Activated CD4-positive, alpha-beta memory T cell treated with anti-CD3 and anti-CD28 coated beads for 36 hours (primary cell): ENCODE measurements at regions not wholly inside any gene's neighbourhood (a gene's known extent, or its start where the extent isn't known, plus 50 kb on each side); places are given as distances from the start of the nearest gene placed in this dataset.

Experiments
- CTCF ChIA-PET: fragments of 350-600 bp; sonication (Branson Sonifier 250); formaldehyde crosslinking; loops from one replicate; lab custom pipeline; 2021; ENCODE audit warnings: antibody characterized with exemption, inconsistent platforms; lab: Charles Lee
- POLR2A ChIA-PET: fragments of 350-600 bp; sonication (Branson Sonifier 250); formaldehyde crosslinking; loops from one replicate; lab custom pipeline; 2021; ENCODE audit warnings: antibody characterized with exemption; lab: Charles Lee
- DNase-seq: peaks from one replicate; pipeline ENCODE4 v3.0.0-alpha.2; 2020
- H3K27ac Mint-ChIP-seq: one replicate; pipeline ENCODE4 v1.8.0; 2021; ENCODE audit warnings: mixed read lengths
- H3K27me3 Mint-ChIP-seq: one replicate; pipeline ENCODE4 v1.8.0; 2021; ENCODE audit warnings: mixed read lengths
- H3K36me3 Mint-ChIP-seq: one replicate; pipeline ENCODE4 v1.8.0; 2021; ENCODE audit warnings: mixed read lengths
- H3K4me1 Mint-ChIP-seq: one replicate; pipeline ENCODE4 v1.8.0; 2021; ENCODE audit warnings: low read depth, mixed read lengths
- H3K4me3 Mint-ChIP-seq: one replicate; pipeline ENCODE4 v1.8.0; 2021; ENCODE audit warnings: mild to moderate bottlenecking, mixed read lengths
- H3K9me3 Mint-ChIP-seq: one replicate; pipeline ENCODE4 v1.8.0; 2021; ENCODE audit warnings: mixed read lengths
- intact Hi-C: fragments of 100-400 bp; cut with micrococcal nuclease; formaldehyde crosslinking; loops from one replicate; pipeline ENCODE4 v1.15.1; 2023

DNA sequence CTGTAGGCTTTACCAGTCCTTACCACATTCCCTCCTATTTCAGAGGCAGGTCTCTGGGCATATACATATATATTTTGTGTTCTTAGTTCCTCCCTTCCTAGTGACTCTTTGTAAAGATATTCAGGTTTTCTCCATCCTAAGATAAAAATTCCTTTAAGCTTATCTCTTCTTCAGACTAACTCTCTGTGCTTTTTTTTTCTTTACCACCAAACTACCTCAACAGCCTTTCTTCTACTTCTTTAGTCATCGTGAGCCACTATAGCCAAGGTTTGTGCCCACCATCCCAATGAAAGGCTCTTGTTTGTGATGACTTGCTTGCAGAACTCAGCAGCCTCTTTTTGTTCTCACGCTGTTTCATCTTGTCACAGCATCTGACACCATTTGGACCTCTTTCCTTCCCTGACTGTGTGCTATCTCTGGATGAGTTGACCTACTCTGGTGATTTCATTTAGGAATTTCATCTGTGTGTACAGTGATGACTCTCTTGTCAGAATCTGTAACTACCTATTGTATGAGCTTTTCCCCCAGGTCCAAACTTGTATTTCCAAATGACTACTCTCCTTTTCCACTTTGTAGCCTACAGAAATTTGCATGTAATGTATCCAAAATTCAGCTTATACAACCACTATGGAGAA, 59.0 kb upstream of the MACF1 start:
- H3K4me1 Mint-ChIP-seq: no peaks in the 10 kb centered on the region
- no peak overlapping the region for H3K4me3 Mint-ChIP-seq
- H3K36me3 Mint-ChIP-seq: no peaks in the 10 kb centered on the region
- DNase-seq: no peak
- ChIA-PET POLR2A (no interaction called here), CTCF (no interaction called here)
- no peak overlapping the region for H3K27ac Mint-ChIP-seq
- intact Hi-C loops: no loop called here
- no peaks in the 10 kb centered on the region for H3K27me3 Mint-ChIP-seq
- H3K9me3 Mint-ChIP-seq: no peaks in the 10 kb centered on the region

DNA sequence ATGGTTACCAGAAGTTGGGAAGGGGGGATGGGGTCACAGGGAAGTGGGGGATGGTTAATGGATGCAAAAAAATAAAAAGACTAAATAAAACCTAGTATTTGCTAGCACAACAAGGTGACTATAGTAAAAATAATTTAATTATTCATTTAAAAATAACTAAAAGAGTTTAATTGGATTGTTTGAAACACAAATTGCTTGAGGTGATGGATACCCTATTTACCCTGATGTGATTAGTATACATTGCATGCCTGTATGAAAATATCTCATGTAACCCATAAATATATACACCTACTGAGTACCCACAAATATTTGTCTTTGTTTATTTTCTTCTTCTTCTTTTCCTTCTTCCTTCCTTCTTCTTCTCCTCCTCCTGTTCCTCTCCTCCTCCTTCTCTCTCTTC, 57.8 kb upstream of the MACF1 start:
- no peaks in the 10 kb centered on the region for H3K4me1 Mint-ChIP-seq
- no peaks in the 10 kb centered on the region for H3K27me3 Mint-ChIP-seq
- DNase-seq: no peak
- ChIA-PET CTCF (no interaction called here), POLR2A (no interaction called here)
- intact Hi-C loops: no loop called here
- no peaks in the 10 kb centered on the region for H3K9me3 Mint-ChIP-seq
- no peaks in the 10 kb centered on the region for H3K36me3 Mint-ChIP-seq
- H3K4me3 Mint-ChIP-seq: no peak overlapping the region
- no peak overlapping the region for H3K27ac Mint-ChIP-seq

- Mint-ChIP-seq H3K9me3 (no peaks in the 10 kb centered on the region), H3K27me3 (no peaks in the 10 kb centered on the region), H3K4me3 (no peak overlapping the region), H3K4me1 (no peaks in the 10 kb centered on the region), H3K27ac (no peak overlapping the region), H3K36me3 (no peaks in the 10 kb centered on the region)
- DNase-seq: no peak
- ChIA-PET POLR2A (interaction anchor here (0.7 kb wide), 1 partner anchor 108 kb away, joined by 4 read pairs; no protein-coding TSS in a partner anchor), CTCF (interaction anchor here (0.6 kb wide), 1 partner anchor 9 kb away, joined by 3 read pairs; no protein-coding TSS in a partner anchor)
- intact Hi-C loops: no loop called here
Measured at GRCh38 chr1:39147099-39148025, 57.1 kb upstream of the MACF1 start.

DNA sequence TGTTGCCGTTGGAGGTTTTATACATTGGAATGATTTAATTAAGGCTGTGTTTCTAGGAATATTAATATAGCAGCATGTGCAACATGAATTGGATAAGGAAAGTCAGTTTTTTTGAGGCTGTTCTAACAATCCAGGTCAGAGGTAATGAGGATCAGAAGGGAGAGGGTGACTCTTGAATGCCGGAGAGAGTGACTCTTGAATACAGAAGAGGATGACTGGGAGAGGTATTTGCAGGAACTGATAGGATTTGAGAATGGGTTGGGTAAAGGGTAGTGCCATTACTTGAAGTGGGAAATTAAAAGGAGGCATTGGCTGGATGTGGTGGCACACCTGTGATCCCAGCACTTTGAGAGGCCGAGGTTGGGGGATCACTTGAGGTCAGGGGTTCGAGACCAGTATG, 55.6 kb upstream of the MACF1 start:
- Mint-ChIP-seq H3K36me3 (no peaks in the 10 kb centered on the region), H3K27me3 (no peaks in the 10 kb centered on the region), H3K9me3 (no peaks in the 10 kb centered on the region), H3K4me1 (no peaks in the 10 kb centered on the region), H3K4me3 (no peak overlapping the region), H3K27ac (no peak overlapping the region)
- POLR2A ChIA-PET: no interaction called here
- no peak for DNase-seq
- CTCF ChIA-PET: no interaction called here
- intact Hi-C loops: no loop called here

GRCh38 chr1:39149509-39149908, 55.0 kb upstream of the MACF1 start:
- CTCF ChIA-PET: no interaction called here

DNA sequence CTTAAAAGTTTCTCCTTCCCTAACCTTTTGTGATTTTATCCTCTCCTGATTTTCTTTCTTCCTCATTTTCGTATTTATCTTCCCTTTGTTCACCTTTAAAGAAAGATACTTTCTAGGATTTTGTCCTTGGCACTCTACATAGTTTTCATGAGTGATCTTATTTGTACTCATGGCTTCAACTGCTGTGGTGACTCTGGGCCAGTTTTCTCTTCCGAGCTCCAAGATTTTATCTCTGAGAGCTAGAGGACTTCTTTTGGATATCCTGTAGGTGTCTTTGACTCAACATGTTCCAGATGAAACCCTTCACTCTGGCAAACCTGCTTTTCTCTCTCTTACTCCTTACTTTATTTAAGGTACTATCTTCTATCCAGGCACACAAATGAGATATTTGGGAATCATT, 53.7 kb upstream of the MACF1 start:
- no peak overlapping the region for H3K4me3 Mint-ChIP-seq
- no peak overlapping the region for H3K27ac Mint-ChIP-seq
- no peaks in the 10 kb centered on the region for H3K9me3 Mint-ChIP-seq
- CTCF ChIA-PET: no interaction called here
- no peaks in the 10 kb centered on the region for H3K27me3 Mint-ChIP-seq
- H3K36me3 Mint-ChIP-seq: no peaks in the 10 kb centered on the region
- POLR2A ChIA-PET: no interaction called here
- intact Hi-C loops: no loop called here
- H3K4me1 Mint-ChIP-seq: no peaks in the 10 kb centered on the region
- DNase-seq: no peak

More at GRCh38 chr1:39149509-39149908, 55.0 kb upstream of the MACF1 start:
- Mint-ChIP-seq H3K27ac (no peak overlapping the region), H3K9me3 (no peaks in the 10 kb centered on the region), H3K4me1 (no peaks in the 10 kb centered on the region), H3K27me3 (no peaks in the 10 kb centered on the region), H3K4me3 (no peak overlapping the region), H3K36me3 (no peaks in the 10 kb centered on the region)
- POLR2A ChIA-PET: interaction anchor here (0.7 kb wide), 1 partner anchor 101 kb away, joined by 3 read pairs; no protein-coding TSS in a partner anchor
- intact Hi-C loops: no loop called here
- no peak for DNase-seq

DNA sequence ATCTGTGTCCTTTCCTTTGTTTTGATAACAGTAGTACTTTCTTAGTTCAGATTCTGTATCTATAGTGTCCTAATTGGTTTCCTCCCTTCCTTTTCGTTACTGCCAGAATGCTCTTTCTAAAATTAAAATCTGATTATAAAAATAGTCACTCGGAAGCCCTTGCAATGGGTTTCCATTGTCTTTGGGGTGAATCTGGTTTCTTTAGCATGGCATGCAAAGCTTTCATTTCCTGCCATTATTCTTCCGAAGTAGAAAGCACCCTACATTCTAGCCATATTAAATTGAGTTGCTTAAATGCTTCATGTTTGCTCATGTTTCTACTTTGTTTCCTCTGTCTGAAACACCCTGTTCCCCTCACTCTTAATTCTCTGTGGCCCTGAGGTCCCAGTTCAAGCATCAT, 53.2 kb upstream of the MACF1 start:
- Mint-ChIP-seq H3K9me3 (no peaks in the 10 kb centered on the region), H3K36me3 (no peaks in the 10 kb centered on the region), H3K4me1 (no peaks in the 10 kb centered on the region), H3K27ac (no peak overlapping the region), H3K4me3 (no peak overlapping the region), H3K27me3 (no peaks in the 10 kb centered on the region)
- CTCF ChIA-PET: no interaction called here
- DNase-seq: no peak
- POLR2A ChIA-PET: no interaction called here
- intact Hi-C loops: no loop called here

DNA sequence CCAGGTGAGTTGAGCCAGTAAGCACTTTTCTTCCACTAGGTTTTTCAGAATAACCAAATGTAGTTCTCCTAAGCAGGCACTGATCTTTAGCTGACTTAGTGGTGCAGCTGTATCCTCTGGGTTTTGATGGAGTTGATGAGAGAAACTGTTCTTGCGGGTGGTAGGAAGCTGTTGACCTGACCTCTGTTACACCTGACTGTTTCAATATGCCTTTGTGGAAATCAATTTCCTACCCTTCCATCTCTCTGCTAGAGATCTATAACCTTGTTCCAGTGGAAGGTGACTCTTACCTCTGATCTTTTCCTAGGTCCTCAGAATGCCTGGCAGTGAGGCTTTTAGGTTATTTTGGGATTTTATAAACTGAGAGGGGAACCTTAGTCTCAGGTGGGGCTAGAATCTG, 51.6 kb upstream of the MACF1 start:
- no peak overlapping the region for H3K4me3 Mint-ChIP-seq
- ChIA-PET CTCF (interaction anchor here (1.0 kb wide), 1 partner anchor 54 kb away, joined by 3 read pairs; no protein-coding TSS in a partner anchor), POLR2A (no interaction called here)
- no peak overlapping the region for H3K27ac Mint-ChIP-seq
- no peaks in the 10 kb centered on the region for H3K4me1 Mint-ChIP-seq
- no peaks in the 10 kb centered on the region for H3K27me3 Mint-ChIP-seq
- H3K36me3 Mint-ChIP-seq: no peaks in the 10 kb centered on the region
- H3K9me3 Mint-ChIP-seq: no peaks in the 10 kb centered on the region
- intact Hi-C loops: no loop called here
- no peak for DNase-seq

- no peak overlapping the region for H3K4me3 Mint-ChIP-seq
- no peaks in the 10 kb centered on the region for H3K4me1 Mint-ChIP-seq
- no peaks in the 10 kb centered on the region for H3K9me3 Mint-ChIP-seq
- ChIA-PET CTCF (no interaction called here), POLR2A (no interaction called here)
- DNase-seq: no peak
- H3K36me3 Mint-ChIP-seq: no peaks in the 10 kb centered on the region
- no peaks in the 10 kb centered on the region for H3K27me3 Mint-ChIP-seq
- H3K27ac Mint-ChIP-seq: no peak overlapping the region
- intact Hi-C loops: no loop called here
Measured at GRCh38 chr1:39153684-39154083, 50.8 kb upstream of the MACF1 start.

- H3K4me1 Mint-ChIP-seq: no peaks in the 10 kb centered on the region
- intact Hi-C loops: no loop called here
- CTCF ChIA-PET: no interaction called here
- H3K4me3 Mint-ChIP-seq: no peak overlapping the region
- DNase-seq: no peak
- POLR2A ChIA-PET: no interaction called here
- no peaks in the 10 kb centered on the region for H3K27me3 Mint-ChIP-seq
- no peaks in the 10 kb centered on the region for H3K36me3 Mint-ChIP-seq
- H3K9me3 Mint-ChIP-seq: no peaks in the 10 kb centered on the region
- H3K27ac Mint-ChIP-seq: no peak overlapping the region
Measured at GRCh38 chr1:39154553-39155421, 49.7 kb upstream of the MACF1 start.
